H1 (cell line): ENCODE measurements at regions not wholly inside any gene's neighbourhood (a gene's known extent, or its start where the extent isn't known, plus 50 kb on each side); places are given as distances from the start of the nearest gene placed in this dataset.
"Not testable (repeated sequence)": the region's sequence is repeated elsewhere in the genome, so short reads cannot be mapped to it uniquely, and the experiment has no call there.

Source experiments
- CTCF ChIA-PET: fragments of 300-600 bp; sonication (Branson Sonifier 250); formaldehyde crosslinking; loops from one replicate; lab custom pipeline; 2021; ENCODE audit not compliant: partially characterized antibody; lab: Charles Lee
- POLR2A ChIA-PET: fragments of 300-600 bp; sonication (Branson Sonifier 250); formaldehyde crosslinking; loops from one replicate; lab custom pipeline; 2021; ENCODE audit warnings: inconsistent platforms; ENCODE audit not compliant: partially characterized antibody; lab: Charles Lee
- DNase-seq, 2 experiments: peaks; one replicate each; pipeline versions ENCODE4 v3.0.0 to v3.0.0-alpha.2; 2010 to 2022; ENCODE audit warnings: low spot score in 2 of 2, low read depth in 1 of 2, mixed read lengths in 1 of 2
- FAIRE-seq: peaks from 2 replicates; lab custom pipeline; 2011; peaks lifted over from hg19 to GRCh38; lab: Jason Lieb, UNC
- H2AFZ ChIP-seq: 2 replicates; pipeline ENCODE4 v1.8.1; 2012; ENCODE audit warnings: low read length, inconsistent platforms
- H2AK5ac ChIP-seq: 2 replicates; pipeline ENCODE4 v1.6.1; 2013; ENCODE audit warnings: low read depth, low read length
- H2BK120ac ChIP-seq: replicated peaks from 2 replicates; pipeline ENCODE3; 2013; ENCODE audit warnings: low read depth, low read length, inconsistent platforms
- H2BK12ac ChIP-seq: 2 replicates; pipeline ENCODE4 v1.6.1; 2013; ENCODE audit warnings: low read depth, low read length
- H2BK15ac ChIP-seq: 2 replicates; pipeline ENCODE4 v1.6.1; 2013; ENCODE audit warnings: low read length
- H2BK20ac ChIP-seq: 2 replicates; pipeline ENCODE4 v1.6.1; 2013; ENCODE audit warnings: low read length
- H2BK5ac ChIP-seq: 2 replicates; pipeline ENCODE4 v1.6.1; 2013; ENCODE audit warnings: low read depth, low read length
- H3K14ac ChIP-seq: 2 replicates; pipeline ENCODE4 v1.6.1; 2013; ENCODE audit warnings: inconsistent platforms; ENCODE audit not compliant: insufficient read length
- H3K18ac ChIP-seq: 2 replicates; pipeline ENCODE4 v1.6.1; 2013; ENCODE audit warnings: low read length; ENCODE audit errors: extremely low read depth
- H3K23ac ChIP-seq: 2 replicates; pipeline ENCODE4 v1.6.1; 2013; ENCODE audit warnings: inconsistent platforms; ENCODE audit not compliant: insufficient read length
- H3K23me2 ChIP-seq: 2 replicates; pipeline ENCODE4 v1.6.1; 2013; ENCODE audit warnings: low read depth, low read length
- H3K27ac ChIP-seq: 2 replicates; pipeline ENCODE4 v1.6.1; 2011; ENCODE audit warnings: low read depth, low read length, inconsistent platforms
- H3K27me3 ChIP-seq, 4 experiments: replicated peaks in 1 of 4; 1 replicate in 1 of 4; 2 replicates in 3 of 4; pipeline versions ENCODE4 v1.6.1 to v1.8.1; 2011 to 2013; ENCODE audit warnings: low read length in 3 of 4, mild to moderate bottlenecking in 3 of 4, inconsistent platforms in 2 of 4, mixed read lengths in 2 of 4, moderate library complexity in 1 of 4; ENCODE audit not compliant: control insufficient read depth in 3 of 4, insufficient read depth in 3 of 4; ENCODE audit errors: extremely low read depth in 1 of 4
- H3K36me3 ChIP-seq, 4 experiments: 2 replicates each; pipeline versions ENCODE4 v1.6.1 to v1.8.1; 2011 to 2013; ENCODE audit warnings: mild to moderate bottlenecking in 4 of 4, low read length in 3 of 4, moderate library complexity in 2 of 4, control low read depth in 1 of 4, inconsistent platforms in 1 of 4; ENCODE audit not compliant: insufficient read depth in 4 of 4, control insufficient read depth in 2 of 4
- H3K4ac ChIP-seq: replicated peaks from 2 replicates; pipeline ENCODE3; 2013; ENCODE audit warnings: low read length, low read depth, mixed read lengths, inconsistent platforms; ENCODE audit not compliant: insufficient read length
- H3K4me1 ChIP-seq, 4 experiments: replicated peaks in 1 of 4; 1 replicate in 1 of 4; 2 replicates in 3 of 4; pipeline versions ENCODE4 v1.6.1 to v1.8.1; 2011 to 2013; ENCODE audit warnings: low read length in 3 of 4, inconsistent platforms in 2 of 4, mixed read lengths in 1 of 4; ENCODE audit not compliant: insufficient read depth in 4 of 4, control insufficient read depth in 3 of 4
- H3K4me2 ChIP-seq, 2 experiments: 2 replicates each; pipeline versions ENCODE4 v1.6.1 to v1.8.1; 2011 to 2013; ENCODE audit warnings: low read depth in 2 of 2, low read length in 2 of 2, control low read depth in 1 of 2, inconsistent platforms in 1 of 2, mild to moderate bottlenecking in 1 of 2; ENCODE audit not compliant: insufficient read depth in 1 of 2
- H3K4me3 ChIP-seq, 4 experiments: fragments of 200-600, 300-600 bp in 1 of 4; sonication (generic), shearing (Covaris generic), sonication (Bioruptor Twin) in 1 of 4; 2 replicates each; pipeline versions ENCODE4 v1.5.1 to v1.8.1; 2011 to 2016; ENCODE audit warnings: low read length in 4 of 4, low read depth in 3 of 4, control low read depth in 2 of 4, inconsistent platforms in 2 of 4, mild to moderate bottlenecking in 2 of 4, mixed read lengths in 1 of 4, moderate library complexity in 1 of 4; ENCODE audit not compliant: insufficient read depth in 2 of 4; ENCODE audit errors: extremely low read depth in 1 of 4
- H3K56ac ChIP-seq: replicated peaks from 2 replicates; pipeline ENCODE3; 2013; ENCODE audit warnings: low read depth, mild to moderate bottlenecking, mixed read lengths, low read length, inconsistent platforms; ENCODE audit not compliant: insufficient read length
- H3K79me1 ChIP-seq: 2 replicates; pipeline ENCODE4 v1.6.1; 2013; ENCODE audit warnings: low read depth, low read length, control low read depth
- H3K79me2 ChIP-seq, 2 experiments: 2 replicates each; pipeline versions ENCODE4 v1.6.1 to v1.8.1; 2012 to 2013; ENCODE audit warnings: low read length in 2 of 2, mild to moderate bottlenecking in 2 of 2, inconsistent platforms in 1 of 2; ENCODE audit not compliant: insufficient read depth in 2 of 2, control insufficient read depth in 1 of 2
- H3K9ac ChIP-seq, 4 experiments: replicated peaks in 1 of 4; 1 replicate in 1 of 4; 2 replicates in 3 of 4; pipeline versions ENCODE4 v1.6.1 to v1.8.1; 2011 to 2013; ENCODE audit warnings: low read depth in 3 of 4, low read length in 3 of 4, control low read depth in 2 of 4, mild to moderate bottlenecking in 2 of 4, moderate library complexity in 2 of 4, inconsistent platforms in 1 of 4; ENCODE audit errors: extremely low read depth in 1 of 4
- H3K9me3 ChIP-seq, 2 experiments: 2 replicates each; pipeline versions ENCODE4 v1.6.1 to v1.8.1; 2012 to 2013; ENCODE audit warnings: mild to moderate bottlenecking in 2 of 2, moderate library complexity in 2 of 2, control low read depth in 1 of 2, inconsistent platforms in 1 of 2, low read depth in 1 of 2, low read length in 1 of 2, mixed read lengths in 1 of 2; ENCODE audit not compliant: insufficient read depth in 2 of 2
- H4K20me1 ChIP-seq, 2 experiments: replicated peaks in 1 of 2; 2 replicates each; pipeline versions ENCODE3 to v1.8.1; 2011 to 2013; ENCODE audit warnings: inconsistent platforms in 2 of 2, low read length in 2 of 2, mild to moderate bottlenecking in 1 of 2; ENCODE audit not compliant: insufficient read depth in 2 of 2, control insufficient read depth in 1 of 2
- H4K5ac ChIP-seq: 2 replicates; pipeline ENCODE4 v1.6.1; 2013; ENCODE audit warnings: low read length, low read depth, mixed read lengths, inconsistent platforms; ENCODE audit not compliant: insufficient read length
- H4K8ac ChIP-seq: 2 replicates; pipeline ENCODE4 v1.8.0; 2013; ENCODE audit warnings: mild to moderate bottlenecking, moderate library complexity, low read length, inconsistent platforms; ENCODE audit not compliant: insufficient read depth; ENCODE audit errors: extremely low read depth
- H4K91ac ChIP-seq: replicated peaks from 2 replicates; pipeline ENCODE3; 2013; ENCODE audit warnings: low read length, mixed read lengths, inconsistent platforms; ENCODE audit not compliant: insufficient read length
- TAF1 ChIP-seq: IDR thresholded peaks from 2 replicates; pipeline ENCODE4 v1.6.1; 2011; ENCODE audit warnings: mild to moderate bottlenecking, low read depth, low read length
- WGBS, 2 experiments: shearing (Covaris generic) in 1 of 2; methylation state at CpG; one replicate each; pipeline versions ENCODE4 v1.1.6 to v1.1.7; 2013 to 2015; ENCODE audit warnings: low lambda C conversion rate in 2 of 2, mixed read lengths in 2 of 2, inconsistent platforms in 1 of 2, low coverage in 1 of 2, missing lambda C conversion rate in 1 of 2; ENCODE audit not compliant: insufficient replicate concordance in 2 of 2, insufficient coverage in 1 of 2, insufficient read length in 1 of 2; ENCODE audit errors: extremely low coverage in 1 of 2, missing lambda C conversion rate in 1 of 2; 5-methylcytosine and 5-hydroxymethylcytosine counted together

DNA sequence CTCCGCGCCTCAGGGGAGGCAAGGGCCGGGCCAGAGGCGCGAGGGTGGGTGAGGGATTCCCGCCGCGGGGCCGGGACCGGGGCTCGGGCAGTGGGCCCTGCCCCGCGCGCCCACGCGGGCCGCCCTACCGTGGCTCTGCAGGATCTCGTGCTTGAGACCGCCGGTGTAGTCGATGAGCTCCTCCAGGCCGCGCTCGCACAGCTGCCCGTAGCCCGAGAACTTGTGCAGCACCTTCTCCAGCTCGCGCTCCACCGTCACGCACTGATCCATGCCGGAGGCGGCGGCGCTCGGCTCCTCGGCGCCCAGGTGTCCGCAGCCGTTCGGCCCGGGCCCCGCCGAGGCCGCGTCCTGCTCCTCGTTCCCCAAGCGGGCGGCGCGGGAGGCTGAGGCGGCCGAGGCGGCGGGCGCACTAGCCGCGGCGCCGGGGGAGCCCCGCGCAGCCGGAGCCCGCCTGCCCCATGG, 54.2 kb upstream of the PLGLB1 start:
- H2BK5ac ChIP-seq, H3K18ac ChIP-seq, H3K36me3 ChIP-seq, CTCF ChIA-PET, POLR2A ChIA-PET, H3K56ac ChIP-seq, H2BK20ac ChIP-seq, H3K4me1 ChIP-seq, H3K4ac ChIP-seq, H2BK12ac ChIP-seq, H2BK120ac ChIP-seq, H2BK15ac ChIP-seq, H4K91ac ChIP-seq, H3K23ac ChIP-seq, H2AK5ac ChIP-seq, DNase-seq, H2AFZ ChIP-seq, H3K23me2 ChIP-seq, H4K8ac ChIP-seq, H4K5ac ChIP-seq, H3K79me1 ChIP-seq, H3K9me3 ChIP-seq, FAIRE-seq, H3K14ac ChIP-seq, H4K20me1 ChIP-seq, H3K27me3 ChIP-seq: not testable (repeated sequence)
- peak overlapping the region; percentile 47 to 78 (median 58); a peak in 7 of 8 replicates for H3K4me3 ChIP-seq
- peak overlapping the region; percentile 79; the same call in 1 of the 2 replicates for H3K27ac ChIP-seq
- H3K9ac ChIP-seq = peak overlapping the region; percentile 56 to 93 (median 71)
- no CpG with 5 or more reads among the region's 64 CpGs for WGBS, 2 experiments
- peak overlapping the region; percentile 56 to 73; a peak in 2 of 4 replicates for H3K4me2 ChIP-seq
- peak; percentile 6; the same call in 1 of the 2 replicates for TF ChIP-seq TAF1
- peaks cover 0 to 18% of the 10 kb centered on the region in 2 experiments; a peak in 2 of 4 replicates for H3K79me2 ChIP-seq
